HG03159 (cell line): ENCODE measurements at regions not wholly inside any gene's neighbourhood (a gene's known extent, or its start where the extent isn't known, plus 50 kb on each side); places are given as distances from the start of the nearest gene placed in this dataset.

Source experiments
- ATAC-seq: cut with Tn5 transposase; IDR thresholded peaks from one replicate; pipeline ENCODE4 v1.9.1; 2021; ENCODE audit warnings: mild to moderate bottlenecking, moderate library complexity; ENCODE audit not compliant: unreplicated experiment

- no peak for ATAC-seq
Measured at GRCh38 chr17:74099442-74100340, 103.8 kb upstream of the RPL38 start.

DNA sequence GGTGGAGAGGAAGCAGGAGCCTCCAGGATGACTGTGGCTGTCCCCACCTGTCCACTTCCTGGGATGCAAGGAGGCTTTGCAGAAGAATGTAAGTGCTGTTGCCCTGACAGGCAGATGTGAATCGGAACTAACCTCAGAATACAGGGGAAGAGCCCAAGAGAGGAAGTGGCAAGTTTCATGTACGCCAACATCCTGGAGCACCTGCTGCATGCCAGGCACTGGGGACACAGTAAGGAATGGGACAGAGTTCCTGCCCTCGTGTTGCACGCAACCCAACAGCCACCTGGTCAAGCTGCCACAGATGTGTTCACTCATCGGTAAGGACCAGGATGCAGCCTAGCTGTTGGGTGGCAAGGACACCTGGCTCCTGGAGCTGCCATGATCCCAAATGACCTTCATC lies 98.6 kb upstream of the RPL38 start:
- ATAC-seq = no peak

DNA sequence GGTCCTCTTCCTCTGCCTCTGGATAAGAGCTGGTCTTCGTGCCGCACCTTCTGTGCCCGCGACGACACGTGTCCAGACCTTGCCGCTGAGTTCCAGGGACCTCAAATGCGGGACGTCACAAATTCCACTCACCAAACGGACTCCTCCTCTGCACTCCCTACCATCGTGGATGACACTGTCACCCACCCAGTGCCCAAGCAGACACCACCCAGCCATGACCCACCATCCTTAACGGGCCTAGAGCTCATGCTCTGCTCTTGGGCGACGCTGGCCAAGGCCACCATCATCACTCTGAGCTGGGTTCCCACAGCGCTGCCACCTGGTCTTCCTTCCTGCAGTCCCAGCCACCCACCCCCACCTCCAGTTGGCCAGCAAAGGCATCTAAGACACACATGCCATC lies 96.4 kb upstream of the RPL38 start:
- no peak for ATAC-seq

DNA sequence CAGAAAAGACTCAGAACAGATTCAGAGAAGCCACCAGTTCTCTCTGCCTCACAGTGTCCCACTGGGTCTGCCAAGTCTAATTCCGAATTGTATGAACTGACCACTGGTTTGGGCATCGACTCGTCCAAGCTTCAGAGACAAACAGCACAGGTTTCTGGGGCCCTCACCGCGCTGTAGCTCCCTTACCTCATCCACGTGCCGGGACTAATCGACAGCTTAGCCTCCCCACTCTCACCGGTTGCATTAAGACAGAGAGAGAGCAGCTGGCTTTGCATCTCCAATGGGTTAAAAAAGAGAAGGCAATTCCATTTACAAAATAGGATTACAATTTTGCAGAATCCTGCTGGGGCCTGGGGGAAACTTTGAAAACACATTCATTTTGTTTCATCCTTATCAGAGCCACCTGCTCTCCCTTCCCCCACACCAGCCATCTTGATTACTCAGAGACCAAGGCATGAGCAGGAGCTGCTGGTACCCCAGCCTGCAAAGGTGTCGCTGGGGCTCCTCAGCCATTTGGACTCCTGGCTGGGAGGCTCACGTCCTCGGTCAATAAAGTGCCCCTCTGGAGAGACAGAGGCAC lies 95.3 kb upstream of the RPL38 start:
- no peak for ATAC-seq

GRCh38 chr17:74110467-74110866 lies 93.0 kb upstream of the RPL38 start:
- no peak for ATAC-seq

DNA sequence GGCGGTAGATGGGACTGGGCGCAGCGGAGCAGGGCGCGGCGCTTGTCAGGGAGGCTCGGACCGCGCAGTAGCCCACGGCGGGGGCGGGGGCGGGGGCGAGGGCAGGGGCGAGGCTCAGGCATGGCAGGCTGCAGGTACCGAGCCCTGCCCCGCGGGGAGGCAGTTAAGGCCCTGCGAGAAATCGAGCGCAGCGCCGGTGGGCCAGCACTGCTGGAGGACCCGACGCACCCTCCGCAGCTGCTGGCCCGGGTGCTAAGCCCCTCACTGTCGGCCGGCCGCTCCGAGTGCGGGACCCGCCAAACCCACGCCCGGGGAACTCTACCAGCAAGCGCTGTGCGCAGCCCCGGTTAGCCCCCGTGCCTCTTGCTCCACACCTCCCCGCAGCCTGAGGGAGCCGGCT lies 90.2 kb upstream of the RPL38 start:
- ATAC-seq = no peak

GRCh38 chr17:74113952-74114351 lies 89.5 kb upstream of the RPL38 start:
- no peak for ATAC-seq

- ATAC-seq = no peak
Measured at GRCh38 chr17:74114881-74115470, 88.5 kb upstream of the RPL38 start.

GRCh38 chr17:74115586-74115985 lies 87.9 kb upstream of the RPL38 start:
- ATAC-seq = no peak

DNA sequence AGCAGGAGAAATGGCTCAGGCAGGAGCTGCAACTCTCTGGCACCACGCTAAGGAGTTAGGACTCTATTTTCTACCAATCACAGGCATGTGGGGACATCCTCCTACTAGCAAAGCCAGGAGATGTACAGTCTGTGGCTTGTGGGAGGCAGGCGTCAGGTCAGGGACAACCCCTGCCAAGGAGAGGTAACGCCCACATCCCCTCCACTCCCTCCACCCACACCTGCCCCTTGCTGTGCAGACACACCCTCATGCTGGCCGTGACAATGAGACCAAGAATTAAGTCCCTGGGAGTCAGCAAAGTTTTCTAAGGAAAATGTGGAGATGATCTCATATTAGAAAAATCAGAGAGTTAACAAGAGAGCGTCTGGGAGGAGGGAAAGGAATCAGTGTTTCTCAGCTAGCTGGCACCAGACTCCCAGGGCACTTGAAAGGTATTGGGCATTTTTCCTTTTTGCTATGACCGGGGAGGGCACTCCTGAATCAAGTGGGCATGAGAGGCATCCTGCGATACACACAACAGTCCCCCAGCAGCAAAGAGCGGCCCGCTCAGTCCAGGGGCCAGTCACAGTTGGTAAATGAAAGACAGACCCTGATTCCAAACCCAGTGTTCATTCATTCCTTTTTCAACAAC lies 87.3 kb upstream of the RPL38 start:
- no peak for ATAC-seq

GRCh38 chr17:74117087-74117698 lies 86.3 kb upstream of the RPL38 start:
- ATAC-seq = no peak

GRCh38 chr17:74117999-74118421 lies 85.5 kb upstream of the RPL38 start:
- no peak for ATAC-seq

- no peak for ATAC-seq
Measured at GRCh38 chr17:74118504-74118903, 85.0 kb upstream of the RPL38 start.

DNA sequence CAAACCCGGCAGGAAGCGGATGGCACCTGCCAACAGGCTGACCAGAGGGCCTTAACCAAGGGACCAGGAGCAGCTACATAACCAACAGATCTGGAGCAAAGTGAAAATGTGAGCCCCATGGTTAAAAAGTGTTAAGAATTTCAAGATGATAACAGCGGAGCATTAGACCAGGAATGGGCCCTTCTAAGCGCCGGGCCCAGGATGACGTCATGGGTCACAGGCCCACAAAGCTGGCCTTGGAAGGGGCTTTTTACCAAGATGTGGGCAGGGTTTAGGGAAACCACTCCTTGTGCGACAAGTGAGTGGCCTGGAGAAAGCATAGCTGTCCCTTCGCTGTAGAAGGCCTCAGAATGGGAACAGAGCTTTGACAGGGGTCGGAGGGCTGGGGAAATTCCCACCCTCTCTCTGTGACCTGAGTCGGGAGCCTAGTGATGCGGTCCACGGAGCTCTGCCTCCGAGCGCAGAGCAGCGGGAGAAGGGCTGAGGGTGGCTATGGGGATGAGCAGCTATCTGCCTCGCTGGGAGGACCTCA lies 84.4 kb upstream of the RPL38 start:
- ATAC-seq = no peak

- ATAC-seq = no peak
Measured at GRCh38 chr17:74119965-74120364, 83.5 kb upstream of the RPL38 start.

GRCh38 chr17:74123350-74123749 lies 80.1 kb upstream of the RPL38 start:
- ATAC-seq = no peak

DNA sequence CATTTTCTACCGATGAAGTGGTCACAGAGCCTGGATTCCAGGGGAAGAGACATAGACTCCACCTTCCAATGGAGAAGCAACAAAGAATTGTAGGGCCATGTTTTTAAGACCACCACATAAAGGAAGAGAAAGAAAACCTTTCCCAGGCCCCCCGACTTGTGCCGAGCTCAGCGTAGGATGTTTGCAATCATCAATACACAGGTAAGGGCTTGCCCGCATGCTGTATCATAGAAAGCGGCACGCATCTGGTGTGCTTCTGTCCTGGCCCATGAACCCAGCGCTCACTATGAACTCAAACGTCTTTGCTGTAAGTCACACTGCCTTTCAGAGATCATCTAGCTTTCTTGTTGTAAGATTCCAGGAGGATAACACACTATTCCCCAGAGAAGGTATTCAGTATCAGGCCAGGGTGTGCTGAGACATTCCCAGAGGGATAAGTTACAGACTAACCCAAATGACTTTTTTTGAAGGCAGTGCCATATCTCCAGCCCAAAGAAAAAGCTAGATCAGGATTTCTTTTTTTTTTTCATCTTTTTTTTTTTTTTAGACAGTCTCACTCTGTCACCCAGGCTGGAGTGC lies 79.5 kb upstream of the RPL38 start:
- no peak for ATAC-seq

DNA sequence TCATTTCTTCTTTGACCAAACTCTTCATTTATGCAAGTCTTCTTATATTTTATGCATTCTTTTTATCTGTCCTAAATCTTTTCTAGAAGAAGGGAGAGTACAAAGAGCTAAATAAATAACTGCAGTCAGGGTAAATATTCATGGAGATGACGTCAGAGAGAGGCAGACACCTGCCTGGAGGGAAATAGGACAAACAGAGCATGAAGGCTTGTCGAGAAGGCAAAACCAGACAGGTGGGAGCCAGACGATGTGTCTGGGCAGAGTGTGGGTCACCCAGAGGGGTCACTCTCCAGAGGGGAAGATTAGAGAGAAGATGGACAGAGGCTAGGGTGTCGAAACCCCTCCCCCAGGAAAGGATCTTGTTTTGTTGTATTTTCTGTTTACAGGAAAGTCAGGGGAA lies 78.3 kb upstream of the RPL38 start:
- ATAC-seq = no peak

DNA sequence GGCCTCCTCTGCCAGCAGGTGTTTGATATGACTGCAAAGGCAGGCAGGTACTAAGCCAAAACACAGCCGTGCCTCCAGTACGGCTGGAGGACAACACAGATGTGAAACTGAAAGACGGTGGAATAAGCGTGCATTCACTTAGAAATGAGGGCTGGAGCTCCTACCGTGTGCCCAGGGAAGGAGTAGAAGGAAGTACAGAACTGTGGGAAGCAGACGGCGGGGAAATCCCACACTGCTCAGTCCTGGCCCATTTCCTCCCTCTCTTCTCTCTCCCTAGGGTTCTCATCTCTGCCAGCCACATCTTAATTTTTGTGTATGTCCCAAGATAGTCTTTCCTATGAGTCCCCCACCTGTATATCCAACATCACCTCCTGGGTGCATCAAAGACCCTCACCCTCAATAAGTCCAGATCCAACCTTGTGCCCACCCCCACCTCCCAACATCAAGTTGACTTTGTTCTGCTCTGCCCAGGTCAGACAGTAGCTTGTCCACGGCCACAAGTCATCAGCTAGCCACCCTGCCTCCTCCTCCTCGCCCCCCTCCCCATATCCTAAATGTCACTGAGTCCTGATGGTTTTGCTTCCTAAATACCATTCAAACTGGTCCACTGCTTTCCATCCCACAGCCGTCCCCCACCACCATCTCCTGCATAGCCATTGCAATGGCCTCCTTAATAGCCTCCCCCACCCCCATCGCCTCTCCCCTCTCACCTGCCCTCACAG lies 77.1 kb upstream of the RPL38 start:
- ATAC-seq = no peak

- ATAC-seq = no peak
Measured at GRCh38 chr17:74126959-74127358, 76.5 kb upstream of the RPL38 start.
